ENCODE measurements at regions not wholly inside any gene's neighbourhood (a gene's known extent, or its start where the extent isn't known, plus 50 kb on each side); places are given as distances from the start of the nearest gene placed in this dataset.

GRCh38 chr14:101477648-101478047, 83.6 kb upstream of the DIO3 start:
- DNase-seq (ENCODE audit: low read depth, low spot score), result no peak
- Histone ChIP-seq H2AFZ (ENCODE audit: low read depth, low read length) (no peak overlapping the region), H3K27me3 (ENCODE audit: control insufficient read depth in 2 of 2, insufficient read depth in 2 of 2, low read length in 2 of 2) (no peaks in the 10 kb centered on the region), H3K4me2 (ENCODE audit: insufficient read depth, low read length) (no peak overlapping the region), H3K4me3 (replicated peaks in 1 of 3; ENCODE audit: insufficient read depth in 1 of 3, low read depth in 1 of 3, low read length in 3 of 3) (no peak overlapping the region), H3K9me1 (replicated peaks; ENCODE audit: control insufficient read depth, extremely low read depth, insufficient read depth, low read length) (no peaks in the 10 kb centered on the region), H3K9ac (replicated peaks; ENCODE audit: extremely low read depth, insufficient read depth, low read length) (no peak overlapping the region), H4K20me1 (replicated peaks; ENCODE audit: control insufficient read depth, extremely low read depth, insufficient read depth, low read length) (no peaks in the 10 kb centered on the region), H3K27ac (ENCODE audit: insufficient read depth, low read depth, low read length) (no peak overlapping the region), H3K79me2 (ENCODE audit: control insufficient read depth, insufficient read depth, low read length) (no peaks in the 10 kb centered on the region), H3K4me1 (ENCODE audit: control insufficient read depth, extremely low read depth, insufficient read depth, low read length) (no peaks in the 10 kb centered on the region), H3K36me3 (ENCODE audit: control insufficient read depth in 2 of 2, extremely low read depth in 1 of 2, insufficient read depth in 2 of 2, low read length in 2 of 2) (no peaks in the 10 kb centered on the region), H3K9me3 (replicated peaks; ENCODE audit: control insufficient read depth, insufficient read depth, low read length) (no peaks in the 10 kb centered on the region)
- BruUV-seq (replicated peaks), result no TSS peak
- CTCF ChIA-PET, result no interaction called here
- intact Hi-C loops (cut with micrococcal nuclease) (no loop called here), dilution Hi-C loops (cut with MboI; ENCODE audit: extremely low pct_ligation_motif_present, low sequenced_read_pairs) (no loop called here)
- FAIRE-seq, result no peak
- POLR2A ChIA-PET, result no interaction called here
- TF ChIP-seq MAX (IDR thresholded peaks at IDR 0.05; ENCODE audit: insufficient read depth, insufficient read length) (no peak), GATA2 (IDR thresholded peaks at IDR 0.05; ENCODE audit: insufficient read depth, insufficient read length, low read depth, low read length) (no peak), JUN (IDR thresholded peaks at IDR 0.05; ENCODE audit: borderline replicate concordance, insufficient read depth, insufficient read length, low read depth) (no peak), CTCF (IDR thresholded peaks at IDR 0.05; ENCODE audit: extremely low read depth in 1 of 2, insufficient read depth in 1 of 2, low read depth in 1 of 2, low read length in 2 of 2) (no peak), FOS (IDR thresholded peaks at IDR 0.05; ENCODE audit: borderline replicate concordance, insufficient read depth, low read length) (no peak), POLR2AphosphoS5 (IDR thresholded peaks at IDR 0.05; ENCODE audit: insufficient read depth, low read depth, low read length) (no peak), POLR2A (IDR thresholded peaks at IDR 0.05; ENCODE audit: low read depth, low read length) (no peak), EZH2 (IDR thresholded peaks at IDR 0.05; ENCODE audit: borderline replicate concordance, low read depth, low read length, severe bottlenecking) (no peak), MYC (IDR thresholded peaks at IDR 0.05; ENCODE audit: low read depth, low read length) (no peak)

Measured in endothelial cell of umbilical vein (primary cell).